GM12878 (cell line): ENCODE measurements at regions not wholly inside any gene's neighbourhood (a gene's known extent, or its start where the extent isn't known, plus 50 kb on each side); places are given as distances from the start of the nearest gene placed in this dataset.

ENCODE experiments used
- ATAC-seq: fragments of 200-7000 bp; cut with Tn5 transposase; 3 replicates; pipeline ENCODE4 v1.9.1; 2020; ENCODE audit warnings: mild to moderate bottlenecking, moderate library complexity
- BruUV-seq: library from RNA; stranded (reverse); fragments of 400-500 nt; replicated peaks from 2 replicates; lab custom pipeline; 2021; lab: Mats Ljungman, UMichigan
- CTCF ChIA-PET: fragments of 300-600 bp; sonication (Branson Sonifier 250); formaldehyde crosslinking; extraction: SDS; loops from one replicate; lab custom pipeline; 2021; ENCODE audit warnings: inconsistent platforms; lab: Yijun Ruan, JAX
- POLR2A ChIA-PET: fragments of 350-600 bp; formaldehyde crosslinking; extraction: SDS; loops from one replicate; lab custom pipeline; 2021; ENCODE audit warnings: inconsistent platforms; lab: Charles Lee
- RAD21 ChIA-PET: fragments of 300-600 bp; sonication (Branson Sonifier 250); formaldehyde crosslinking; loops from one replicate; lab custom pipeline; 2023; ENCODE audit warnings: antibody characterized with exemption; ENCODE audit not compliant: unreplicated experiment; lab: Charles Lee
- SMC1A ChIA-PET: fragments of 300-600 bp; sonication (Branson Sonifier 250); formaldehyde crosslinking; loops from one replicate; lab custom pipeline; 2023; ENCODE audit not compliant: unreplicated experiment, uncharacterized antibody; lab: Charles Lee
- DNase-seq: peaks from one replicate; pipeline ENCODE4 v3.0.0-alpha.2; 2011; ENCODE audit warnings: low read depth, low spot score
- FAIRE-seq: peaks from 3 replicates; lab custom pipeline; 2011; peaks lifted over from hg19 to GRCh38; lab: Jason Lieb, UNC
- H2AFZ ChIP-seq: 2 replicates; pipeline ENCODE4 v1.6.0; 2011; ENCODE audit warnings: low read depth, low read length, control low read depth; ENCODE audit not compliant: control insufficient read depth
- H3K27ac ChIP-seq: 2 replicates; pipeline ENCODE4 v1.5.1; 2011; ENCODE audit warnings: control low read depth; ENCODE audit not compliant: control insufficient read depth, insufficient read depth
- H3K27me3 ChIP-seq, 2 experiments: replicated peaks in 1 of 2; 2 replicates each; pipeline versions ENCODE4 v1.6.0 to v1.6.1; 2011; ENCODE audit warnings: low read length in 1 of 2; ENCODE audit not compliant: control insufficient read depth in 2 of 2, insufficient read depth in 2 of 2
- H3K36me3 ChIP-seq, 2 experiments: 2 replicates each; pipeline ENCODE4 v1.5.1; 2011; ENCODE audit warnings: low read length in 1 of 2; ENCODE audit not compliant: control insufficient read depth in 2 of 2, insufficient read depth in 2 of 2
- H3K4me1 ChIP-seq: 2 replicates; pipeline ENCODE4 v1.6.1; 2011; ENCODE audit warnings: mild to moderate bottlenecking, low read length, moderate library complexity, mixed read lengths; ENCODE audit not compliant: control insufficient read depth, insufficient read depth
- H3K4me2 ChIP-seq: 2 replicates; pipeline ENCODE4 v1.6.0; 2011; ENCODE audit warnings: control low read depth; ENCODE audit not compliant: control insufficient read depth, insufficient read depth
- H3K4me3 ChIP-seq: fragments of 200-600 bp; sonication (generic); 2 replicates; pipeline ENCODE4 v1.5.1; 2016
- H3K79me2 ChIP-seq: 2 replicates; pipeline ENCODE4 v1.6.0; 2011; ENCODE audit warnings: low read length; ENCODE audit not compliant: control insufficient read depth, insufficient read depth
- H3K9ac ChIP-seq: 2 replicates; pipeline ENCODE4 v1.8.0; 2011; ENCODE audit warnings: low read length, control low read depth, mixed read lengths; ENCODE audit not compliant: control insufficient read depth, insufficient read depth
- H3K9me3 ChIP-seq: replicated peaks from 3 replicates; pipeline ENCODE4 v1.5.1; 2011; ENCODE audit warnings: mild to moderate bottlenecking, low read length; ENCODE audit not compliant: control insufficient read depth, insufficient read depth
- H4K20me1 ChIP-seq: 2 replicates; pipeline ENCODE4 v1.6.0; 2011; ENCODE audit not compliant: control insufficient read depth, insufficient read depth
- BACH1 ChIP-seq: fragments of 450-650 bp; IDR thresholded peaks from 2 replicates; pipeline ENCODE4 v1.6.1; 2017; ENCODE audit warnings: mild to moderate bottlenecking, borderline replicate concordance
- GATAD2B ChIP-seq: fragments of 450-650 bp; conservative IDR thresholded peaks from 2 replicates; pipeline ENCODE4 v1.6.1; 2017; ENCODE audit warnings: low read depth, mild to moderate bottlenecking, moderate library complexity
- IKZF1 ChIP-seq: fragments of 450-650 bp; conservative IDR thresholded peaks from 2 replicates; pipeline ENCODE4 v1.6.1; 2017; ENCODE audit warnings: antibody characterized with exemption, mild to moderate bottlenecking
- MXI1 ChIP-seq: fragments of 150-350 bp; IDR thresholded peaks from 2 replicates; pipeline ENCODE4 v1.6.1; 2011; ENCODE audit warnings: low read depth, mild to moderate bottlenecking, inconsistent platforms, low read length, improper control_type of control experiment
- MYB ChIP-seq: fragments of 150-350 bp; IDR thresholded peaks from 2 replicates; pipeline ENCODE4 v1.6.1; 2014; ENCODE audit warnings: mild to moderate bottlenecking, low read depth, low read length, borderline replicate concordance
- MYC ChIP-seq: IDR thresholded peaks from 2 replicates; pipeline ENCODE4 v1.6.1; 2011; ENCODE audit warnings: mild to moderate bottlenecking, low read length, moderate library complexity, inconsistent platforms; ENCODE audit not compliant: insufficient read depth, insufficient replicate concordance, insufficient read length, severe bottlenecking
- PAX8 ChIP-seq: fragments of 450-650 bp; IDR thresholded peaks from 2 replicates; pipeline ENCODE4 v1.6.1; 2017; ENCODE audit warnings: mild to moderate bottlenecking, moderate library complexity
- POU2F2 ChIP-seq: IDR thresholded peaks from 3 replicates; pipeline ENCODE4 v1.6.1; 2011; ENCODE audit warnings: low read depth, mild to moderate bottlenecking, low read length, borderline replicate concordance
- SKIL ChIP-seq: fragments of 450-650 bp; IDR thresholded peaks from 2 replicates; pipeline ENCODE4 v1.6.1; 2017; ENCODE audit warnings: mild to moderate bottlenecking, low read depth, inconsistent platforms; ENCODE audit not compliant: poor library complexity, severe bottlenecking
- SMC3 ChIP-seq: IDR thresholded peaks from 2 replicates; pipeline ENCODE4 v1.6.1; 2011; ENCODE audit warnings: low read length, improper control_type of control experiment, borderline replicate concordance
- TAF1 ChIP-seq: IDR thresholded peaks from 2 replicates; pipeline ENCODE4 v1.6.1; 2011; ENCODE audit warnings: mild to moderate bottlenecking, low read depth, low read length, borderline replicate concordance
- YBX1 ChIP-seq: fragments of 450-650 bp; IDR thresholded peaks from 2 replicates; pipeline ENCODE4 v1.6.1; 2016; ENCODE audit warnings: antibody characterized with exemption
- ZNF687 ChIP-seq: fragments of 450-650 bp; IDR thresholded peaks from 2 replicates; pipeline ENCODE4 v1.6.1; 2017; ENCODE audit warnings: mild to moderate bottlenecking, moderate library complexity
- WGBS: methylation state at CpG from one replicate; pipeline ENCODE4 v1.1.6; 2016; ENCODE audit warnings: low lambda C conversion rate; ENCODE audit not compliant: insufficient replicate concordance, insufficient coverage; ENCODE audit errors: missing lambda C conversion rate; 5-methylcytosine and 5-hydroxymethylcytosine counted together
- in situ Hi-C: fragments of 300-500 bp; cut with MboI; formaldehyde crosslinking; loops from 9 replicates; pipeline ENCODE4 v1.14.3; 2018; ENCODE audit warnings: mixed read lengths
- intact Hi-C: fragments of 100-400 bp; cut with micrococcal nuclease; formaldehyde crosslinking; loops from one replicate; pipeline ENCODE4 v1.14.2; 2022; ENCODE audit not compliant: unreplicated experiment
- TF ChIP-seq, protein P1 (sequence below), 3 experiments: IDR thresholded peaks in 2 of 3; conservative IDR thresholded peaks in 1 of 3; 2 replicates each; pipeline ENCODE4 v1.5.1; 2011; ENCODE audit warnings: low read depth in 3 of 3, low read length in 3 of 3, mild to moderate bottlenecking in 3 of 3, control low read depth in 2 of 3, moderate library complexity in 2 of 3, inconsistent platforms in 1 of 3, mixed read lengths in 1 of 3; ENCODE audit not compliant: control insufficient read depth in 2 of 3, insufficient read depth in 1 of 3; ENCODE audit errors: extremely low read depth in 1 of 3

DNA sequence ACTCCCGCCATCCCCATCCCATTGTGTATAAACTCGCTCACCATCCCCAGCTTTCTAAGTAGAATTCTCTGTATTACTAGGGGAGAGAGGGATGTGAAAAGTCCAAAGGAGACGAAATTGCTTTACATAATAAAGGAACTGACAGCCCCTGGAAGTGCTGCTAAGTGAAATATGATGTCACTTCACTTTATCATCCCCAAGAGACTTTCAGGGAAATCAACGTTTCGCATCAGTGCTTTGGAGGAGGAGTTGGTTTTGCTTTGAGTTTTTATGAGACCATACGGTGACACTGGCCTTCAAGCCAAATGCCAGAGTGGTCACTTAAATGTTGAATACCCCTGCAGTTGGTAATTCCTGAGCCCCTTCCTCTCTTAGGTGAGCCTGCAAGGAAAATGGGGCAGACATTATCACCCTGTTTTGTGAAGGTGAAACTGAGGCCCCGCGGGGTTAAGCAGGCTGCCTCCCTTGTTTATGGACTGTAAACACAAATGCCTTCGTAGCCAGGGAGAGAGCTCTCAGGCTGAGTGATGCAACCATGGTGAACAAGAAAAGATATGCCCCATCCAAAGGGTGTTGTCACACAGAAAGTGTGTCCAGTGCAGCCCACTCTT is 58.4 kb upstream of the KAZN start (continued):
- TF ChIP-seq GATAD2B (no peak), YBX1 (no peak), TAF1 (no peak), POU2F2 (no peak), MYC (no peak), IKZF1 (peak; percentile 54), MXI1 (no peak), MYB (no peak), BACH1 (no peak)
- TF ChIP-seq, protein P1, sequence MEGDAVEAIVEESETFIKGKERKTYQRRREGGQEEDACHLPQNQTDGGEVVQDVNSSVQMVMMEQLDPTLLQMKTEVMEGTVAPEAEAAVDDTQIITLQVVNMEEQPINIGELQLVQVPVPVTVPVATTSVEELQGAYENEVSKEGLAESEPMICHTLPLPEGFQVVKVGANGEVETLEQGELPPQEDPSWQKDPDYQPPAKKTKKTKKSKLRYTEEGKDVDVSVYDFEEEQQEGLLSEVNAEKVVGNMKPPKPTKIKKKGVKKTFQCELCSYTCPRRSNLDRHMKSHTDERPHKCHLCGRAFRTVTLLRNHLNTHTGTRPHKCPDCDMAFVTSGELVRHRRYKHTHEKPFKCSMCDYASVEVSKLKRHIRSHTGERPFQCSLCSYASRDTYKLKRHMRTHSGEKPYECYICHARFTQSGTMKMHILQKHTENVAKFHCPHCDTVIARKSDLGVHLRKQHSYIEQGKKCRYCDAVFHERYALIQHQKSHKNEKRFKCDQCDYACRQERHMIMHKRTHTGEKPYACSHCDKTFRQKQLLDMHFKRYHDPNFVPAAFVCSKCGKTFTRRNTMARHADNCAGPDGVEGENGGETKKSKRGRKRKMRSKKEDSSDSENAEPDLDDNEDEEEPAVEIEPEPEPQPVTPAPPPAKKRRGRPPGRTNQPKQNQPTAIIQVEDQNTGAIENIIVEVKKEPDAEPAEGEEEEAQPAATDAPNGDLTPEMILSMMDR (IDR thresholded peaks at IDR 0.05 in 2 of 3, conservative IDR thresholded peaks at IDR 0.05 in 1 of 3; ENCODE audit: control insufficient read depth in 2 of 3, extremely low read depth in 1 of 3, insufficient read depth in 1 of 3, low read depth in 3 of 3, low read length in 3 of 3), result no peak

- H3K4me2 ChIP-seq, result no peak overlapping the region
- H2AFZ ChIP-seq, result no peak overlapping the region
- H3K27me3 ChIP-seq, result no peaks in the 10 kb centered on the region
- H3K79me2 ChIP-seq, result no peaks in the 10 kb centered on the region
- in situ Hi-C loops (no loop called here), intact Hi-C loops (no loop called here)
- CTCF ChIA-PET, result interaction anchor here (1.4 kb wide), 1 partner anchor 21 kb away, joined by 3 read pairs; no protein-coding TSS in a partner anchor
- 0 out of 2 replicates have a peak, but pooled peaks cover 3% of the 10 kb centered on the region for H3K4me1 ChIP-seq
- DNase-seq (no peak), FAIRE-seq (no peak), ATAC-seq (no peak)
- H3K27ac ChIP-seq, result no peak overlapping the region
- RAD21 ChIA-PET, result interaction anchor here (0.8 to 1.3 kb wide), 3 partner anchors 17 to 25 kb away, joined by 3 to 15 read pairs (median 3); no protein-coding TSS in a partner anchor
- H3K9ac ChIP-seq, result no peak overlapping the region
- no peaks in the 10 kb centered on the region for H3K36me3 ChIP-seq
- SMC1A ChIA-PET, result interaction anchor here (0.8 to 1.4 kb wide), 4 partner anchors 12 to 59 kb away, joined by 3 to 12 read pairs (median 4); no protein-coding TSS in a partner anchor
- no peaks in the 10 kb centered on the region for H4K20me1 ChIP-seq
- POLR2A ChIA-PET, result interaction anchor here (0.8 to 1.6 kb wide), 2 partner anchors 18 to 20 kb away, joined by 3 to 5 read pairs; no protein-coding TSS in a partner anchor
- no peaks in the 10 kb centered on the region; the same call in 2 of the 3 replicates for H3K9me3 ChIP-seq
- no peak overlapping the region for H3K4me3 ChIP-seq
- WGBS, result 60% methylated on average over 5 of the region's 5 CpGs
- BruUV-seq, result no TSS peak
- TF ChIP-seq PAX8, result no peak
- no peak for TF ChIP-seq SMC3
- TF ChIP-seq SKIL, result no peak
- TF ChIP-seq ZNF687, result no peak
Measured at GRCh38 chr1:14541348-14541747, 57.1 kb upstream of the KAZN start.
